ENCODE measurements at regions not wholly inside any gene's neighbourhood (a gene's known extent, or its start where the extent isn't known, plus 50 kb on each side); places are given as distances from the start of the nearest gene placed in this dataset.

DNA sequence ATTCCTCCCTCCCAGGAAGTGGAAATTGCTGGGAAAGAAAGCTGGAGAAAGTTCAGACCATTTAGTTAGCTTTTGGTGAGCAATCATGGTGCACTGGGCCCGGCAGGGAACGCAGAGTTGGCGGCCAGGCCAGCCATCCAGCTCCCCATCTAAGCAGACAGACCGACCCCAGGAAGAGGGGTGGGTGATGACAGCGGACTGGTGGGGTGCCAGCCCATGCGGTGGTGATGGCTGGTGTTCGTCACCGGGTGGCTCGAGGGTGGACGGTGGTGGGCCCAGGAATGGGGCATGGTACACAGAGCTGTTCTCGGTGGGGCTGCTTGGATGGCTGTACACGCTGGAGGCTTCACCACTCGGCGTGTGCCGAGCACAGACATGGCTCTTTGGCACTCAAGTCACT is 85.6 kb upstream of the ARAP3 start:
- H3K9me3 ChIP-seq (ENCODE audit: insufficient read depth, low read depth, low read length): no peaks in the 10 kb centered on the region
- TF ChIP-seq, protein P1, sequence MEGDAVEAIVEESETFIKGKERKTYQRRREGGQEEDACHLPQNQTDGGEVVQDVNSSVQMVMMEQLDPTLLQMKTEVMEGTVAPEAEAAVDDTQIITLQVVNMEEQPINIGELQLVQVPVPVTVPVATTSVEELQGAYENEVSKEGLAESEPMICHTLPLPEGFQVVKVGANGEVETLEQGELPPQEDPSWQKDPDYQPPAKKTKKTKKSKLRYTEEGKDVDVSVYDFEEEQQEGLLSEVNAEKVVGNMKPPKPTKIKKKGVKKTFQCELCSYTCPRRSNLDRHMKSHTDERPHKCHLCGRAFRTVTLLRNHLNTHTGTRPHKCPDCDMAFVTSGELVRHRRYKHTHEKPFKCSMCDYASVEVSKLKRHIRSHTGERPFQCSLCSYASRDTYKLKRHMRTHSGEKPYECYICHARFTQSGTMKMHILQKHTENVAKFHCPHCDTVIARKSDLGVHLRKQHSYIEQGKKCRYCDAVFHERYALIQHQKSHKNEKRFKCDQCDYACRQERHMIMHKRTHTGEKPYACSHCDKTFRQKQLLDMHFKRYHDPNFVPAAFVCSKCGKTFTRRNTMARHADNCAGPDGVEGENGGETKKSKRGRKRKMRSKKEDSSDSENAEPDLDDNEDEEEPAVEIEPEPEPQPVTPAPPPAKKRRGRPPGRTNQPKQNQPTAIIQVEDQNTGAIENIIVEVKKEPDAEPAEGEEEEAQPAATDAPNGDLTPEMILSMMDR (conservative IDR thresholded peaks at IDR 0.05; ENCODE audit: low read length): no peak
- no peak overlapping the region for H3K4me3 ChIP-seq (ENCODE audit: low read length, poor library complexity, severe bottlenecking)
- no peaks in the 10 kb centered on the region for H3K4me1 ChIP-seq (ENCODE audit: insufficient read depth, low read length, poor library complexity, severe bottlenecking)
- H3K27me3 ChIP-seq (ENCODE audit: insufficient read depth, low read length, poor library complexity, severe bottlenecking): no peaks in the 10 kb centered on the region
- no peaks in the 10 kb centered on the region for H3K36me3 ChIP-seq (ENCODE audit: insufficient read depth, low read length)
- H2AFZ ChIP-seq (ENCODE audit: low read length): no peak overlapping the region
- H3K4me2 ChIP-seq (ENCODE audit: low read depth, low read length, poor library complexity, severe bottlenecking): no peak overlapping the region
- H3K9me2 ChIP-seq (replicated peaks; ENCODE audit: low read depth, low read length): no peaks in the 10 kb centered on the region
- no peak overlapping the region for H3K9ac ChIP-seq (ENCODE audit: low read depth, low read length, poor library complexity, severe bottlenecking)
- H3K79me2 ChIP-seq (ENCODE audit: insufficient read depth, low read length): no peaks in the 10 kb centered on the region
- no peaks in the 10 kb centered on the region for H4K20me1 ChIP-seq (ENCODE audit: insufficient read depth, low read length, poor library complexity, severe bottlenecking)
- H3F3A ChIP-seq (ENCODE audit: low read depth): no peaks in the 10 kb centered on the region

DNA sequence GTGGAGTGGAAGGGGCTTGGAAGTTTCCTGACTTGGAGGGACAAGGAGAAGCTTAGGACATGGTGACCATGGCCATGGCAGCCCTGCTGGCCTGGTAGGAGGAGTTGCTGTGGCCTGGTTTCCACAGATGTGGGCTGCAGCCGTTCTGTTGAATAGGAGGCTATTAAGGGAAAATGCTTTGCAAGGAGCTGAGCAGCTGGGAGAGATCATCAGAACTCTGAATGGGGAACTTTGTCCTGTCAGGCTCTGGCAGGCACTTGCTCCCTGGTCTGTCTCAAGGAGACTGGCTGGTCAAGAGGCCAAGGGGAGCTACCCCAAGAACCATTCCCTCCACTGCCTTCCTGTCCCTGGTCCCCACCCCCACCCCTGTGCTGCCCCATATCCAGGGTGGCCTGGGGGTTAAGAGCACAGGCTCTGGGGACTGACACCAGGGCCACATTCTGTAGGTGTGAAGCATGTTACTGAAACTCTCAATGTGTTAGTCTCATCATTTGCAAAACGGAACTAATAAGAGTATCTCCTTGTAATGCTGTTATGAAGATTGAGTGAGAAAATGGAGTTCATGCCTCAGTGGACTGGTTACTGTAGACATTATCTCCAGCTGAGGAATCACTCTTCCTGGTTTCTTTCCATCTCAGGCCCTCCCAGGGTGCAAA is 84.0 kb upstream of the ARAP3 start:
- H3K36me3 ChIP-seq (ENCODE audit: insufficient read depth, low read length): no peaks in the 10 kb centered on the region
- H2AFZ ChIP-seq (ENCODE audit: low read length): no peak overlapping the region
- H3K4me2 ChIP-seq (ENCODE audit: low read depth, low read length, poor library complexity, severe bottlenecking): no peak overlapping the region
- no peaks in the 10 kb centered on the region for H3K4me1 ChIP-seq (ENCODE audit: insufficient read depth, low read length, poor library complexity, severe bottlenecking)
- TF ChIP-seq EZH2phosphoT487 (IDR thresholded peaks at IDR 0.05; ENCODE audit: borderline replicate concordance): no peak
- TF ChIP-seq, protein P1 (conservative IDR thresholded peaks at IDR 0.05; ENCODE audit: low read length): no peak
- no peak overlapping the region for H3K9ac ChIP-seq (ENCODE audit: low read depth, low read length, poor library complexity, severe bottlenecking)
- no peaks in the 10 kb centered on the region for H3F3A ChIP-seq (ENCODE audit: low read depth)
- no peaks in the 10 kb centered on the region for H3K27me3 ChIP-seq (ENCODE audit: insufficient read depth, low read length, poor library complexity, severe bottlenecking)
- no peaks in the 10 kb centered on the region for H4K20me1 ChIP-seq (ENCODE audit: insufficient read depth, low read length, poor library complexity, severe bottlenecking)
- H3K4me3 ChIP-seq (ENCODE audit: low read length, poor library complexity, severe bottlenecking): no peak overlapping the region
- no peaks in the 10 kb centered on the region for H3K9me2 ChIP-seq (replicated peaks; ENCODE audit: low read depth, low read length)
- no peaks in the 10 kb centered on the region for H3K9me3 ChIP-seq (ENCODE audit: insufficient read depth, low read depth, low read length)
- H3K79me2 ChIP-seq (ENCODE audit: insufficient read depth, low read length): no peaks in the 10 kb centered on the region

DNA sequence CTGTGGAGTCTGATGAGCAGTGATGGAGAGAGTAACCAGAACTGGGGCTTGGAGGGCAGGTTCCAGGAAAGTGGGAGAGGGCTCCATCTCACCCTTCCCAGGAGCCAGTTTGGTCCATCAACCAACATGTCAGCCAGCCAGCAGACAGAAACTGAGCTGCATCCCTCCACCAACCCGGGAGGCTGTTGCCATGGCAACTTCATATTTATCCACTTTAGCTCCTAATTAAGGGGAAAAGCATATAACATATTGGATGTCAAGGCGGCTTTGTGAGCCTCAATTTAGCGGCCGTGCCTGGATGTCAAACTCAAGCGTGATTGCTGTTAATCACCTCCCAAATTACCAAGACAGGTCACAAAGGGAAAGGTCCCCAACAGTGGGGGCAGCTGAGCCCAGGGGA is 81.5 kb upstream of the ARAP3 start:
- TF ChIP-seq, protein P1 (conservative IDR thresholded peaks at IDR 0.05; ENCODE audit: low read length): no peak
- no peak for TF ChIP-seq EZH2phosphoT487 (IDR thresholded peaks at IDR 0.05; ENCODE audit: borderline replicate concordance)
- H3K27me3 ChIP-seq (ENCODE audit: insufficient read depth, low read length, poor library complexity, severe bottlenecking): no peaks in the 10 kb centered on the region
- H3K4me3 ChIP-seq (ENCODE audit: low read length, poor library complexity, severe bottlenecking): no peak overlapping the region
- H3K79me2 ChIP-seq (ENCODE audit: insufficient read depth, low read length): no peaks in the 10 kb centered on the region
- H3K9ac ChIP-seq (ENCODE audit: low read depth, low read length, poor library complexity, severe bottlenecking): no peak overlapping the region
- no peaks in the 10 kb centered on the region for H3K9me3 ChIP-seq (ENCODE audit: insufficient read depth, low read depth, low read length)
- no peaks in the 10 kb centered on the region for H3F3A ChIP-seq (ENCODE audit: low read depth)
- no peak overlapping the region for H3K4me2 ChIP-seq (ENCODE audit: low read depth, low read length, poor library complexity, severe bottlenecking)
- H4K20me1 ChIP-seq (ENCODE audit: insufficient read depth, low read length, poor library complexity, severe bottlenecking): no peaks in the 10 kb centered on the region
- H3K4me1 ChIP-seq (ENCODE audit: insufficient read depth, low read length, poor library complexity, severe bottlenecking): no peaks in the 10 kb centered on the region
- H2AFZ ChIP-seq (ENCODE audit: low read length): no peak overlapping the region
- no peaks in the 10 kb centered on the region for H3K36me3 ChIP-seq (ENCODE audit: insufficient read depth, low read length)
- no peaks in the 10 kb centered on the region for H3K9me2 ChIP-seq (replicated peaks; ENCODE audit: low read depth, low read length)
